Coronary artery (tissue), 2 donors: ENCODE measurements at regions not wholly inside any gene's neighbourhood (a gene's known extent, or its start where the extent isn't known, plus 50 kb on each side); places are given as distances from the start of the nearest gene placed in this dataset.

Experiments used
- DNase-seq: peaks from one replicate; pipeline ENCODE4 v3.0.0-alpha.2; 2017; ENCODE audit warnings: low spot score
- H3K27ac ChIP-seq, 2 donors: fragments of 200-600 bp; sonication (generic); one replicate each; pipeline ENCODE4 v1.5.1; 2016 to 2019
- H3K4me3 ChIP-seq: fragments of 200-600 bp; sonication (generic); 2 replicates; pipeline ENCODE4 v1.5.1; 2016; ENCODE audit warnings: mild to moderate bottlenecking, moderate library complexity
- TF ChIP-seq, protein P1 (sequence below): fragments of 200-600 bp; sonication (generic); IDR thresholded peaks from one replicate; pipeline ENCODE4 v1.5.1; 2019; ENCODE audit warnings: antibody characterized with exemption

DNA sequence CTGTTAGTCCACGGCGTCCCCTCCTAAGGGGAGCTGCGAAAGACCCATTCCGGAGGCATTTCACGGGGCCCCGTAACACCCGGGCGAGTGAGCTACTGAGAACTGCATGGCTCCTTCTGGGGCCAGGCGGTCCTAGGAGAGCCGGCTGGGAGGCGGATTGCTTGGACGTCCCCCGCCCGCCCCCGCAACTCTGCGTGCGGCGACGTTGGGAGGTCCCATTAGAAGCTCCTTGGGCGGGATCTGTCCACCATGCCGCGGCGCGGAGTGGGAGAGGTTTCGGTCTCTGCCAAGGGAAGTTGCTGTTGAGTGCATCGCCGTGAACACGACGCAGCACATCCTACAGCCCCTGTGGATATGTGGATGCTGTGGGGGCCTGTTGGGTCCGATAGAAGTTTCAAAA lies 85.4 kb upstream of the IGFBP7 start:
- no peak overlapping the region for H3K4me3 ChIP-seq
- no peak for DNase-seq
- TF ChIP-seq, protein P1, sequence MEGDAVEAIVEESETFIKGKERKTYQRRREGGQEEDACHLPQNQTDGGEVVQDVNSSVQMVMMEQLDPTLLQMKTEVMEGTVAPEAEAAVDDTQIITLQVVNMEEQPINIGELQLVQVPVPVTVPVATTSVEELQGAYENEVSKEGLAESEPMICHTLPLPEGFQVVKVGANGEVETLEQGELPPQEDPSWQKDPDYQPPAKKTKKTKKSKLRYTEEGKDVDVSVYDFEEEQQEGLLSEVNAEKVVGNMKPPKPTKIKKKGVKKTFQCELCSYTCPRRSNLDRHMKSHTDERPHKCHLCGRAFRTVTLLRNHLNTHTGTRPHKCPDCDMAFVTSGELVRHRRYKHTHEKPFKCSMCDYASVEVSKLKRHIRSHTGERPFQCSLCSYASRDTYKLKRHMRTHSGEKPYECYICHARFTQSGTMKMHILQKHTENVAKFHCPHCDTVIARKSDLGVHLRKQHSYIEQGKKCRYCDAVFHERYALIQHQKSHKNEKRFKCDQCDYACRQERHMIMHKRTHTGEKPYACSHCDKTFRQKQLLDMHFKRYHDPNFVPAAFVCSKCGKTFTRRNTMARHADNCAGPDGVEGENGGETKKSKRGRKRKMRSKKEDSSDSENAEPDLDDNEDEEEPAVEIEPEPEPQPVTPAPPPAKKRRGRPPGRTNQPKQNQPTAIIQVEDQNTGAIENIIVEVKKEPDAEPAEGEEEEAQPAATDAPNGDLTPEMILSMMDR = no peak
- no peak overlapping the region for H3K27ac ChIP-seq

- TF ChIP-seq, protein P1 = no peak
- no peak for DNase-seq
- Histone ChIP-seq H3K4me3 (no peak overlapping the region), H3K27ac (no peak overlapping the region)
Measured at GRCh38 chr4:57194068-57194611, 84.0 kb upstream of the IGFBP7 start.

DNA sequence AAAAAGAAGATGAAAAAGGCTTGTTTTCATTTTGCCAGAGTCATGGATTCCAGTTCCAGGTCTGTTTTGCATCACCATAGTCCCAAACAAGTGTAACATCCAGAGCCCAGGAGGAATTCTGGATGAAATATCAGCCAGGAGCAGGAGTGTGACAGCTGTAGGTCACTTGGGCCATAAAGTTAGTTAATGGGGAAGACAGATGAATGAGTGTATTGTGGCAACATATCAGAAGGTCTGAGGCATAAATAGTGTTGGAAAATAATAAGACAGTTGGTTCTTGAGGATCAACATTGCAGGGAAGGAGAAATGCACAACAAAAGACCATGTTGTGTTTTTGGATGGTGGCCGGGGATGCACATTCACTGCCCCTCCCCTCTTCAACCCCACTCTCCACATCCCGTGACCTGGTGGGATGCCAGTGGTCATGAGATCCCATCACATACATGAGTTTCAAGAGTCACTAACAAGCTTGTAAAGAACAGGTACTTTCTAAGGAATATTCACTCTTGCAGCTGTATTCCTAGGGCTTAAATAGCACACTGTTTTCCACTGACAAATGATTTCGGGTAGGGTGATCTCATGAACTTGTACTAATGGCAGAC lies 83.1 kb upstream of the IGFBP7 start:
- DNase-seq = no peak
- Histone ChIP-seq H3K4me3 (no peak overlapping the region), H3K27ac (no peak overlapping the region)
- TF ChIP-seq, protein P1 = no peak

- TF ChIP-seq, protein P1 = no peak
- H3K27ac ChIP-seq = no peak overlapping the region
- no peak for DNase-seq
- no peak overlapping the region for H3K4me3 ChIP-seq
Measured at GRCh38 chr4:57191523-57192034, 81.4 kb upstream of the IGFBP7 start.

DNA sequence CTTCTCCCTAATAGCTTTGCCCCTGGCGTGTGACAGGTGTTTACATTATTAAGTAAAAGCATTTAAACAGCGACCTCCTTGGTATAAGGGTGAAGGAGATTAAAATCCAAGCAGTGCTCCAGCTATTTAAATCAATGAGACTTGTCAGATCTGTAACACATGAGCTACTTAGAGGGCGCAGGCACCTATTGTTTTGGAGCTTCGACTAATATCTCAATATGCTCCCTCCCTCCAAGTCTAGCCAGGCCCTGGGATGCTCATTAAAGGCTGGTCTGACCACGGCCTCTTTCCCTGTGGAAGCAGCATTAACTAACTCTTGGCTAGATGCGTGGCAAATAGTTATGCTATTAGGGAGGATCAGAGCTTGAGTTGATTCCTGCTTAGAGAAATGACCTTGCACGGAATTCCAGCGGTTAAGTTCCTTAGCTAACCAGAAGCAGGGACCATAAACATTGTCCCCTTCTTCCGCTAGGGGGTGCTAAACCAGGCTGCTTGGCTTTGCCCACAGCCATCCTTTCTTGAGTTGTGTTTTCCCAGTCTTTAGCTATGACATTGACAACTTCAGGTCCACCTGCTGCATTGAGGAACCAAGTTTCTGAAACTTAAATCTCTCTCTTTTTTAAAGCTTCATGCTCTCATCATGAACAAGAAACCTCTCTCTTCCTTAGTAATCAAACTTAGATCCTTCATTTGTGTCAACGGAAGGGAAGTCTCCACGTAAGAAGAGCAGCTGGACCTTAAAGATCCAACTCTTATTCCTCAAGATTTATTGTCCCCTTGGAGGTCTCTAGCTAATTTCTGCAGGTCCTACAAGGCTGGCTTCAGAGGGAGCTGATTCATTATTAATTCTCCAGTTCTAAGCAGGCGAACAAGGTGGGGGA lies 80.7 kb upstream of the IGFBP7 start:
- H3K27ac ChIP-seq = no peak overlapping the region
- no peak overlapping the region for H3K4me3 ChIP-seq
- TF ChIP-seq, protein P1 = no peak
- no peak for DNase-seq

- DNase-seq = no peak
- Histone ChIP-seq H3K4me3 (no peak overlapping the region), H3K27ac (no peak overlapping the region)
- TF ChIP-seq, protein P1 = no peak
Measured at GRCh38 chr4:57187246-57187645, 77.1 kb upstream of the IGFBP7 start.
